ENCODE measurements at regions not wholly inside any gene's neighbourhood (a gene's known extent, or its start where the extent isn't known, plus 50 kb on each side); places are given as distances from the start of the nearest gene placed in this dataset.

DNA sequence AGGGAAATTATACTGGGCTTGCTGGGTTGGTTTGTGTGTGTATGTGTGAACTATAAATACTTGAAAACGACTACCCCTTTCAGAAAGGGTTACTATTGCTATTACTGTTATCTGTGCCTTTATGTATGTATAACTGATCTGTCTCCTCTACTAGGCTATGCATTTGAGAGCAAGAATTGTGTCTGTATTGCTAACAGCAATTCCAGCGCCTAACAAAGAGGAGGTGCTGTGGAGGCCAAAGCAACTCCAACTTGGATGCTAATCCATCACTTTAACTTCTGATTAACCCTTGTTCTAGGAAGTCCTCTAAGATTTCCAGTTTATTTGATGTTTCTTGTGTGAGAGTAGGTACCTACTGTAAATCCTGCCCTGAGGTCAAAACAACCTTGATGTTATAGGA is 313.9 kb downstream of the PCNX1 start:
- H3K9ac ChIP-seq (ENCODE audit: low read length): no peak overlapping the region

DNA sequence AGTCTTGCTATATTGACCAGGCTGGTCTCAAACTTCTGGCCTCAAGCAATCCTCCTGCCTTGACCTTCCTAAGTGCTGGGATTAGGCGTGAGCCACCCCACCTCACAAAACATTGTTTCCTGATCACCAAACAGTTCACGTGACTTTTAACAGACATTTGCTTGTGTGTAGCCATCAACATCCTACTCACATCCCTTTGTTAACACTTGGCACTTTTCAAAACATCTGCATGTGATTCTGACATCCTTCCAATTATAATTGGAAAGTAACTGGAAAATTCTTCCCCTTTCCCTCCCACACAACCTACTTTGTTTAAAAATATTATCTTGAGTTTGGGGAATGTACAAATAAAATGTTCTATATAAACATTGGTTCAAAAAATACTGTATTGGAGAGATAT is 317.9 kb downstream of the PCNX1 start:
- Histone ChIP-seq H4K20me1 (ENCODE audit: low read depth, low read length) (no peaks in the 10 kb centered on the region), H3K36me3 (ENCODE audit: low read length) (no peaks in the 10 kb centered on the region), H3K79me2 (ENCODE audit: insufficient read depth, low read length) (no peaks in the 10 kb centered on the region), H3K4me2 (ENCODE audit: low read depth, low read length, poor library complexity, severe bottlenecking) (no peak overlapping the region), H3K9ac (ENCODE audit: low read length) (no peak overlapping the region), H3K9me3 (ENCODE audit: insufficient read depth, low read length) (no peaks in the 10 kb centered on the region), H3K27me3 (ENCODE audit: low read length) (no peaks in the 10 kb centered on the region), H3K27ac (ENCODE audit: low read depth, low read length) (no peak overlapping the region), H3K4me3 (ENCODE audit: insufficient read depth, low read length, poor library complexity, severe bottlenecking) (no peak overlapping the region), H3F3A (ENCODE audit: insufficient read depth) (no peaks in the 10 kb centered on the region), H2AFZ (ENCODE audit: low read depth, low read length, severe bottlenecking) (no peak overlapping the region), H3K9me2 (replicated peaks; ENCODE audit: insufficient read depth, low read length) (0 out of 2 replicates have a peak, but pooled peaks cover 2% of the 10 kb centered on the region)
- no peak for TF ChIP-seq EZH2phosphoT487 (conservative IDR thresholded peaks at IDR 0.05; ENCODE audit: low read length)
- TF ChIP-seq, protein P1, sequence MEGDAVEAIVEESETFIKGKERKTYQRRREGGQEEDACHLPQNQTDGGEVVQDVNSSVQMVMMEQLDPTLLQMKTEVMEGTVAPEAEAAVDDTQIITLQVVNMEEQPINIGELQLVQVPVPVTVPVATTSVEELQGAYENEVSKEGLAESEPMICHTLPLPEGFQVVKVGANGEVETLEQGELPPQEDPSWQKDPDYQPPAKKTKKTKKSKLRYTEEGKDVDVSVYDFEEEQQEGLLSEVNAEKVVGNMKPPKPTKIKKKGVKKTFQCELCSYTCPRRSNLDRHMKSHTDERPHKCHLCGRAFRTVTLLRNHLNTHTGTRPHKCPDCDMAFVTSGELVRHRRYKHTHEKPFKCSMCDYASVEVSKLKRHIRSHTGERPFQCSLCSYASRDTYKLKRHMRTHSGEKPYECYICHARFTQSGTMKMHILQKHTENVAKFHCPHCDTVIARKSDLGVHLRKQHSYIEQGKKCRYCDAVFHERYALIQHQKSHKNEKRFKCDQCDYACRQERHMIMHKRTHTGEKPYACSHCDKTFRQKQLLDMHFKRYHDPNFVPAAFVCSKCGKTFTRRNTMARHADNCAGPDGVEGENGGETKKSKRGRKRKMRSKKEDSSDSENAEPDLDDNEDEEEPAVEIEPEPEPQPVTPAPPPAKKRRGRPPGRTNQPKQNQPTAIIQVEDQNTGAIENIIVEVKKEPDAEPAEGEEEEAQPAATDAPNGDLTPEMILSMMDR (IDR thresholded peaks at IDR 0.05; ENCODE audit: insufficient read depth, low read length, poor library complexity, severe bottlenecking): no peak

More for the DNA sequence above, 313.9 kb downstream of the PCNX1 start:
- Histone ChIP-seq H2AFZ (ENCODE audit: low read depth, low read length, severe bottlenecking) (no peak overlapping the region), H3K9me2 (replicated peaks; ENCODE audit: insufficient read depth, low read length) (no peaks in the 10 kb centered on the region), H3K27me3 (ENCODE audit: low read length) (no peaks in the 10 kb centered on the region), H3K9me3 (ENCODE audit: insufficient read depth, low read length) (no peaks in the 10 kb centered on the region), H3K36me3 (ENCODE audit: low read length) (no peaks in the 10 kb centered on the region), H3K27ac (ENCODE audit: low read depth, low read length) (no peak overlapping the region), H3F3A (ENCODE audit: insufficient read depth) (no peaks in the 10 kb centered on the region), H3K4me2 (ENCODE audit: low read depth, low read length, poor library complexity, severe bottlenecking) (no peak overlapping the region), H4K20me1 (ENCODE audit: low read depth, low read length) (no peaks in the 10 kb centered on the region), H3K79me2 (ENCODE audit: insufficient read depth, low read length) (no peaks in the 10 kb centered on the region), H3K4me3 (ENCODE audit: insufficient read depth, low read length, poor library complexity, severe bottlenecking) (no peak overlapping the region)
- TF ChIP-seq, protein P1 (IDR thresholded peaks at IDR 0.05; ENCODE audit: insufficient read depth, low read length, poor library complexity, severe bottlenecking): no peak
- TF ChIP-seq EZH2phosphoT487 (conservative IDR thresholded peaks at IDR 0.05; ENCODE audit: low read length): no peak

DNA sequence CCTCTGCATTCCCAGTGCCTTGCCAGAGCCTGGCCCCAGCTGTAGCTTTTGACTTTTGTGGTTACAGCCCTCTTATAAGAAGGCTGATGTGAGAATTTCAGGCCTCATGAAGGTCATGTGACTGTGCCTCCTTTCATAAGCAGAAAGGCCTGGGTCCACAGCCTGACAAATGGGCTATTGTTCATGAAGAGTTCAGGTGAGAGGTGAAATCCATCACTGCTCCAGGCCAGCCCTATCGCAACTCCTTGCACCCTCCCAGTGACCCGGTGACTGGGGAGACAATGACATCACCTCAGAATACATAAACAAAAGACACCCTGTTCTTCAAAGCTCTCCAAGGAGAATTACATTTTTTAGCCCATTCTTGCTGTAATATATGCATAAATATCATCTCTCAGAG is 321.5 kb downstream of the PCNX1 start:
- Histone ChIP-seq H3K4me2 (ENCODE audit: low read depth, low read length, poor library complexity, severe bottlenecking) (no peak overlapping the region), H3K9me2 (replicated peaks; ENCODE audit: insufficient read depth, low read length) (0 out of 2 replicates have a peak, but pooled peaks cover 2% of the 10 kb centered on the region), H3K79me2 (ENCODE audit: insufficient read depth, low read length) (no peaks in the 10 kb centered on the region), H4K20me1 (ENCODE audit: low read depth, low read length) (no peaks in the 10 kb centered on the region), H3K36me3 (ENCODE audit: low read length) (no peaks in the 10 kb centered on the region), H3F3A (ENCODE audit: insufficient read depth) (no peaks in the 10 kb centered on the region), H3K4me3 (ENCODE audit: insufficient read depth, low read length, poor library complexity, severe bottlenecking) (no peak overlapping the region), H3K27ac (ENCODE audit: low read depth, low read length) (no peak overlapping the region), H3K9me3 (ENCODE audit: insufficient read depth, low read length) (no peaks in the 10 kb centered on the region), H3K27me3 (ENCODE audit: low read length) (no peaks in the 10 kb centered on the region), H2AFZ (ENCODE audit: low read depth, low read length, severe bottlenecking) (no peak overlapping the region), H3K9ac (ENCODE audit: low read length) (no peak overlapping the region)
- TF ChIP-seq, protein P1 (IDR thresholded peaks at IDR 0.05; ENCODE audit: insufficient read depth, low read length, poor library complexity, severe bottlenecking): no peak
- TF ChIP-seq EZH2phosphoT487 (conservative IDR thresholded peaks at IDR 0.05; ENCODE audit: low read length): no peak

All from SU-DHL-6 (cell line).